GM12878 (cell line): ENCODE measurements at regions not wholly inside any gene's neighbourhood (a gene's known extent, or its start where the extent isn't known, plus 50 kb on each side); places are given as distances from the start of the nearest gene placed in this dataset.

Experiments used
- CHD2 ChIP-seq: IDR thresholded peaks from 2 replicates; pipeline ENCODE4 v1.6.1; 2011; ENCODE audit warnings: low read depth, low read length, improper control_type of control experiment, borderline replicate concordance
- JUND ChIP-seq: IDR thresholded peaks from 2 replicates; pipeline ENCODE4 v1.6.1; 2012; ENCODE audit warnings: low read depth, mild to moderate bottlenecking, low read length, improper control_type of control experiment, moderate library complexity
- MYC ChIP-seq: IDR thresholded peaks from 2 replicates; pipeline ENCODE4 v1.6.1; 2011; ENCODE audit warnings: mild to moderate bottlenecking, low read length, moderate library complexity, inconsistent platforms; ENCODE audit not compliant: insufficient read depth, insufficient replicate concordance, insufficient read length, severe bottlenecking
- RBBP5 ChIP-seq: fragments of 200-600 bp; sonication (generic); conservative IDR thresholded peaks from 2 replicates; pipeline ENCODE4 v1.6.1; 2016
- SREBF1 ChIP-seq: IDR thresholded peaks from 2 replicates; pipeline ENCODE4 v1.6.1; 2012; ENCODE audit warnings: mild to moderate bottlenecking, low read length
- STAT3 ChIP-seq: IDR thresholded peaks from 2 replicates; pipeline ENCODE4 v1.6.1; 2011; ENCODE audit warnings: low read depth, low read length, improper control_type of control experiment
- TF ChIP-seq, protein P1 (sequence below): IDR thresholded peaks from 2 replicates; pipeline ENCODE4 v1.6.1; 2012; ENCODE audit warnings: mild to moderate bottlenecking, low read depth, low read length
- TF ChIP-seq, protein P2 (sequence below): IDR thresholded peaks from 2 replicates; pipeline ENCODE4 v1.6.1; 2012; ENCODE audit warnings: low read length, inconsistent platforms
- TF ChIP-seq, protein P3 (sequence below), 3 experiments: IDR thresholded peaks in 2 of 3; conservative IDR thresholded peaks in 1 of 3; 2 replicates each; pipeline ENCODE4 v1.5.1; 2011; ENCODE audit warnings: low read depth in 3 of 3, low read length in 3 of 3, mild to moderate bottlenecking in 3 of 3, control low read depth in 2 of 3, moderate library complexity in 2 of 3, inconsistent platforms in 1 of 3, mixed read lengths in 1 of 3; ENCODE audit not compliant: control insufficient read depth in 2 of 3, insufficient read depth in 1 of 3; ENCODE audit errors: extremely low read depth in 1 of 3

DNA sequence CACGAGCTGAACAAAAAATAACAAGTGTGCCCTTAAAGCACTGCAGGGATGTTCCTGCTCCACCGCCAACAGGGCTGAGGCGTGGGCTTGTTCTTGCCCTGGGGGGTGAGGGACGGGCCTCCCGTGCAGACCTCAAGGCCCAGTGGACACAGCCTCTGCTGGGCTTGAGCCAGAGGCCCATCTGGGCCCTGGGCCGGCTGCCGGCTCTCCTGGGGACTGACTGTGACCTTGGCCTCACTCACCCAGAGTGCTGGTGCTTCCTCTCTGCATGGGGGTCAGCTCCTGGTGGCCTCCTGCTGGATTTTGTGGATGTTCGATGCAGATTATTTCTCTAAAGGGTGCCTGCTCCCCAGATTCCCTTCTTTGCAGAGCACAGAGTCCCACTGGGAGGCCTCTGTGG, 54.2 kb upstream of the CDR2 start:
- TF ChIP-seq SREBF1 (no peak), JUND (no peak), MYC (no peak), RBBP5 (no peak), CHD2 (no peak), STAT3 (no peak)
- TF ChIP-seq, protein P1, sequence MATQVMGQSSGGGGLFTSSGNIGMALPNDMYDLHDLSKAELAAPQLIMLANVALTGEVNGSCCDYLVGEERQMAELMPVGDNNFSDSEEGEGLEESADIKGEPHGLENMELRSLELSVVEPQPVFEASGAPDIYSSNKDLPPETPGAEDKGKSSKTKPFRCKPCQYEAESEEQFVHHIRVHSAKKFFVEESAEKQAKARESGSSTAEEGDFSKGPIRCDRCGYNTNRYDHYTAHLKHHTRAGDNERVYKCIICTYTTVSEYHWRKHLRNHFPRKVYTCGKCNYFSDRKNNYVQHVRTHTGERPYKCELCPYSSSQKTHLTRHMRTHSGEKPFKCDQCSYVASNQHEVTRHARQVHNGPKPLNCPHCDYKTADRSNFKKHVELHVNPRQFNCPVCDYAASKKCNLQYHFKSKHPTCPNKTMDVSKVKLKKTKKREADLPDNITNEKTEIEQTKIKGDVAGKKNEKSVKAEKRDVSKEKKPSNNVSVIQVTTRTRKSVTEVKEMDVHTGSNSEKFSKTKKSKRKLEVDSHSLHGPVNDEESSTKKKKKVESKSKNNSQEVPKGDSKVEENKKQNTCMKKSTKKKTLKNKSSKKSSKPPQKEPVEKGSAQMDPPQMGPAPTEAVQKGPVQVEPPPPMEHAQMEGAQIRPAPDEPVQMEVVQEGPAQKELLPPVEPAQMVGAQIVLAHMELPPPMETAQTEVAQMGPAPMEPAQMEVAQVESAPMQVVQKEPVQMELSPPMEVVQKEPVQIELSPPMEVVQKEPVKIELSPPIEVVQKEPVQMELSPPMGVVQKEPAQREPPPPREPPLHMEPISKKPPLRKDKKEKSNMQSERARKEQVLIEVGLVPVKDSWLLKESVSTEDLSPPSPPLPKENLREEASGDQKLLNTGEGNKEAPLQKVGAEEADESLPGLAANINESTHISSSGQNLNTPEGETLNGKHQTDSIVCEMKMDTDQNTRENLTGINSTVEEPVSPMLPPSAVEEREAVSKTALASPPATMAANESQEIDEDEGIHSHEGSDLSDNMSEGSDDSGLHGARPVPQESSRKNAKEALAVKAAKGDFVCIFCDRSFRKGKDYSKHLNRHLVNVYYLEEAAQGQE = no peak
- TF ChIP-seq, protein P2, sequence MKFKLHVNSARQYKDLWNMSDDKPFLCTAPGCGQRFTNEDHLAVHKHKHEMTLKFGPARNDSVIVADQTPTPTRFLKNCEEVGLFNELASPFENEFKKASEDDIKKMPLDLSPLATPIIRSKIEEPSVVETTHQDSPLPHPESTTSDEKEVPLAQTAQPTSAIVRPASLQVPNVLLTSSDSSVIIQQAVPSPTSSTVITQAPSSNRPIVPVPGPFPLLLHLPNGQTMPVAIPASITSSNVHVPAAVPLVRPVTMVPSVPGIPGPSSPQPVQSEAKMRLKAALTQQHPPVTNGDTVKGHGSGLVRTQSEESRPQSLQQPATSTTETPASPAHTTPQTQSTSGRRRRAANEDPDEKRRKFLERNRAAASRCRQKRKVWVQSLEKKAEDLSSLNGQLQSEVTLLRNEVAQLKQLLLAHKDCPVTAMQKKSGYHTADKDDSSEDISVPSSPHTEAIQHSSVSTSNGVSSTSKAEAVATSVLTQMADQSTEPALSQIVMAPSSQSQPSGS = no peak
- TF ChIP-seq, protein P3, sequence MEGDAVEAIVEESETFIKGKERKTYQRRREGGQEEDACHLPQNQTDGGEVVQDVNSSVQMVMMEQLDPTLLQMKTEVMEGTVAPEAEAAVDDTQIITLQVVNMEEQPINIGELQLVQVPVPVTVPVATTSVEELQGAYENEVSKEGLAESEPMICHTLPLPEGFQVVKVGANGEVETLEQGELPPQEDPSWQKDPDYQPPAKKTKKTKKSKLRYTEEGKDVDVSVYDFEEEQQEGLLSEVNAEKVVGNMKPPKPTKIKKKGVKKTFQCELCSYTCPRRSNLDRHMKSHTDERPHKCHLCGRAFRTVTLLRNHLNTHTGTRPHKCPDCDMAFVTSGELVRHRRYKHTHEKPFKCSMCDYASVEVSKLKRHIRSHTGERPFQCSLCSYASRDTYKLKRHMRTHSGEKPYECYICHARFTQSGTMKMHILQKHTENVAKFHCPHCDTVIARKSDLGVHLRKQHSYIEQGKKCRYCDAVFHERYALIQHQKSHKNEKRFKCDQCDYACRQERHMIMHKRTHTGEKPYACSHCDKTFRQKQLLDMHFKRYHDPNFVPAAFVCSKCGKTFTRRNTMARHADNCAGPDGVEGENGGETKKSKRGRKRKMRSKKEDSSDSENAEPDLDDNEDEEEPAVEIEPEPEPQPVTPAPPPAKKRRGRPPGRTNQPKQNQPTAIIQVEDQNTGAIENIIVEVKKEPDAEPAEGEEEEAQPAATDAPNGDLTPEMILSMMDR (IDR thresholded peaks at IDR 0.05 in 2 of 3, conservative IDR thresholded peaks at IDR 0.05 in 1 of 3; ENCODE audit: control insufficient read depth in 2 of 3, extremely low read depth in 1 of 3, insufficient read depth in 1 of 3, low read depth in 3 of 3, low read length in 3 of 3) = no peak
